Gastrocnemius medialis (tissue), 4 donors: ENCODE measurements at regions not wholly inside any gene's neighbourhood (a gene's known extent, or its start where the extent isn't known, plus 50 kb on each side); places are given as distances from the start of the nearest gene placed in this dataset.

Source experiments
- POLR2A ChIP-seq, 2 donors: fragments of 450-650 bp; IDR thresholded peaks; one replicate each; pipeline ENCODE4 v1.6.1; 2017; ENCODE audit warnings: antibody characterized with exemption in 2 of 2, mild to moderate bottlenecking in 2 of 2, moderate library complexity in 2 of 2
- TF ChIP-seq, protein P1 (sequence below), 5 experiments: fragments of 450-650 bp in 3 of 5; fragments of 200-600 bp in 2 of 5; sonication (generic) in 2 of 5; IDR thresholded peaks in 4 of 5; conservative IDR thresholded peaks in 1 of 5; 1 replicate in 4 of 5; 2 replicates in 1 of 5; pipeline ENCODE4 v1.5.1; 2016 to 2019; ENCODE audit warnings: antibody characterized with exemption in 5 of 5, mild to moderate bottlenecking in 3 of 5, moderate library complexity in 3 of 5

DNA sequence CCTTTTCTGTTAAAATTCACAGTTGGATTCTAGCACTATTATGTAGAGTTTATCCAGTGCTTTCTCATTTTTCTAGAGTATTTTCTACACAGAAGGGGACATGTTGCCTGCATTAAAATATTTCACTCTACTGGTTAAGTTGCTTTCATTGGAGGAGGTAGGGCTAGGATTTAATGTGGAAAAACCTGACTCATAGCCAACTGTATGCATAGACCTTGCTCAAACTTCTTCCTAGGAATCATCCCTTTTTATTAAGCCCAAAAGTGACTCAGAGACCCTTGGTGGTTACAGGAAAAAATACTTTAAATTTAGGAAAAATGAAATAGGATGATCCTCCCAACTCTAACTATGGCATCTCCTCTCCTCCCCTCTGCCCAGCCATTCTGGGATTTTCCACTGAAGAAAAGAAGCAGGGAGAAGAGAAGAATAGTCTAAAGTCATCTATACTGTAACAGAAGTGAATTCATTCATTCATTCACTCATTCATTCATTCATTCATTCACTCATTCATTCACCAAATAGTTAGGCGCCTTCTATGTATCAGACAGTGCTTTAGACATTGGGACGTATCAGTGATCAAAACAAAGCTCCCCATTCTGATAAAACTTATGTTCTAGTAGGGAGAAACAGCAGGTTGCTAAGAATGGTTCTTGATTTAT is 109.0 kb upstream of the HTR2A start:
- TF ChIP-seq, protein P1, sequence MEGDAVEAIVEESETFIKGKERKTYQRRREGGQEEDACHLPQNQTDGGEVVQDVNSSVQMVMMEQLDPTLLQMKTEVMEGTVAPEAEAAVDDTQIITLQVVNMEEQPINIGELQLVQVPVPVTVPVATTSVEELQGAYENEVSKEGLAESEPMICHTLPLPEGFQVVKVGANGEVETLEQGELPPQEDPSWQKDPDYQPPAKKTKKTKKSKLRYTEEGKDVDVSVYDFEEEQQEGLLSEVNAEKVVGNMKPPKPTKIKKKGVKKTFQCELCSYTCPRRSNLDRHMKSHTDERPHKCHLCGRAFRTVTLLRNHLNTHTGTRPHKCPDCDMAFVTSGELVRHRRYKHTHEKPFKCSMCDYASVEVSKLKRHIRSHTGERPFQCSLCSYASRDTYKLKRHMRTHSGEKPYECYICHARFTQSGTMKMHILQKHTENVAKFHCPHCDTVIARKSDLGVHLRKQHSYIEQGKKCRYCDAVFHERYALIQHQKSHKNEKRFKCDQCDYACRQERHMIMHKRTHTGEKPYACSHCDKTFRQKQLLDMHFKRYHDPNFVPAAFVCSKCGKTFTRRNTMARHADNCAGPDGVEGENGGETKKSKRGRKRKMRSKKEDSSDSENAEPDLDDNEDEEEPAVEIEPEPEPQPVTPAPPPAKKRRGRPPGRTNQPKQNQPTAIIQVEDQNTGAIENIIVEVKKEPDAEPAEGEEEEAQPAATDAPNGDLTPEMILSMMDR (IDR thresholded peaks at IDR 0.05 in 4 of 5, conservative IDR thresholded peaks at IDR 0.05 in 1 of 5), result no peak
- no peak for TF ChIP-seq POLR2A (IDR thresholded peaks at IDR 0.05)
